ENCODE measurements at regions not wholly inside any gene's neighbourhood (a gene's known extent, or its start where the extent isn't known, plus 50 kb on each side); places are given as distances from the start of the nearest gene placed in this dataset.
A peak's percentile ranks its signal among the peaks of the same experiment; 100 is the strongest.

DNA sequence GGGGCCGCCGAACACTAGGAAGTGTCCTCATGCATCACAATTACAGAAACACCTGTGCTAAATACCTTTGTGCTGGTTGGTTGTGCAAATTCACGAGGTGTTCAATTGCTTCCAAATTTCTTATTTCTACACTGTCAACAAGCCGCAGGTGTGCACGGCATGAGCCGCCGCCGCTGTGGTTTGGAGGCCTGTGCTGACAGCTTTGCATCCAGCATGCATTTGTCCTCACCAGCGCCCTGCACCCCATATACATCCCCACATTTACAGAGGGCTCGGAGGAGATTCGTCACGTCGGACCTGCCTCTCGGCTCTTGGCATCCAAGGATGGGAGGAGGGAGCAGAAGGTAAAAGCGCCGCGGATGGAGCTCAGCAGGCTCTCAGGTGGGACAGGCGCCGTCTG, 305.3 kb upstream of the MKI67 start:
- DNase-seq, result no peak

GRCh38 chr10:128432011-128432410, 305.8 kb upstream of the MKI67 start:
- DNase-seq, result no peak

- DNase-seq, result no peak
Observed at GRCh38 chr10:128432423-128432822, 306.2 kb upstream of the MKI67 start.

- DNase-seq, result no peak
Observed at GRCh38 chr10:128435811-128436210, 309.6 kb upstream of the MKI67 start.

GRCh38 chr10:128437786-128438345, 311.6 kb upstream of the MKI67 start:
- DNase-seq, result no peak

DNA sequence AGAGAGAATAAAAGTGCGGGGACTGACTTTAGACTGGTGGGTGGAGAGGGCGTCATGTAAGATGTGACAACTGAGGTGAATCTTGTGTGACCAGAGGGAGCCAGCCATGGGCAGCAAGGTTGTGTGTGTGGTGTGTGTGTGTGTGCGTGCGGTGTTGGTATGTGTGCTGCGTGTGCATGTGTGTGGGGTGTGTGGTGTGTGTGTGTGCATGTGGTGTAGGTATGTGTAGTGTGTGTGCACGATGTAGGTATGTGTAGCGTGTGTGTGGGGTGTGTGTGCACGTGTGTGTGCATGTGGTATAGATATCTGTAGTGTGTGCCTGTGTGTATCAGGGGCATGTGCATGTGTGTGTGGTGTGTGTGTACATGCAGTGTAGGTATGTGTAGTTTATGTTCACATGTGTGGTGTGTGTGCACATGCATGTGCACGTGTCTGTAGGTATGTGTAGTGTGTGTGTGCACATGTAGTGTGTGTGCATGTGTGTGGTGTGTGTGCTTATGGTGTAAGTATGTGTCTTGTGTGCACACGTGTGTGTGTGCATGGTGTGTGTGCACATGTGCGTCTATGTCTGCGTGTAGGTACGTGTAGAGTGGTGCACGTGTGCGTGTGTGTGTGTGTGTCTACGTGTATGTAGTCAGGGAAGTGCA, 312.3 kb upstream of the MKI67 start:
- no peak for DNase-seq

DNA sequence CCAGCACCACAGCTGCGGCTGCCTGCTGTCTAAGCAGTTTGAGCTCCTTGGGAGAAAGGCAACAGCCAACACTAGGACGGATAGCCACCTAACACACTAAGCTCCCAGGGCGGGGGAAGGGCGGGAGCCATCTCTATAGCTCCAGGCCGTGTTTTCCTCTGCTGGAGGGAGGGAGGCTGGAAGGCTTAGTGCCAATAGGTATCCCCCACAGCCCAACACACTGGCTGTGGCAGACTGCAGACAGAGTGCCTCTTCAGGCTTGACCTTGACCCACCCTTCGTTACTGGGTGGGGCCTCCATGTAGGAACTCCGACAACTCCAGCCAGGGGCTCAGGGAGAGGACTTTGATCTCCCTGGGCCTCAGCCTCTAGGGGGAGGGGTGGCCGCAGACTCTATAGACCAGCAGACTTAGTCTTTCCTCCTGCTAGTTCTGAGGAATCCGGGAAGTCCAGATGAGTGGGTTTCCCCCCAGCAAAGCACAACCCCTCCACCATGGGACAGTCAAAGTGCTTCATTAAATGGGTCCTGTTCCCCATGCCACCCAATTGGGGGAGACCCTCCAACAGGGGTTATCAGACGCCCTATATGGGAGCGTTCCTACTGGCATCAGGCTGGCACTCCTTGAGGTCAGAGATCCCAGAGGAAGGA, 314.4 kb upstream of the MKI67 start:
- DNase-seq, result no peak

GRCh38 chr10:128443925-128444518, 317.8 kb upstream of the MKI67 start:
- DNase-seq, result no peak

GRCh38 chr10:128448796-128449195, 322.6 kb upstream of the MKI67 start:
- DNase-seq, result no peak

GRCh38 chr10:128451879-128452278, 325.7 kb upstream of the MKI67 start:
- DNase-seq, result no peak

DNA sequence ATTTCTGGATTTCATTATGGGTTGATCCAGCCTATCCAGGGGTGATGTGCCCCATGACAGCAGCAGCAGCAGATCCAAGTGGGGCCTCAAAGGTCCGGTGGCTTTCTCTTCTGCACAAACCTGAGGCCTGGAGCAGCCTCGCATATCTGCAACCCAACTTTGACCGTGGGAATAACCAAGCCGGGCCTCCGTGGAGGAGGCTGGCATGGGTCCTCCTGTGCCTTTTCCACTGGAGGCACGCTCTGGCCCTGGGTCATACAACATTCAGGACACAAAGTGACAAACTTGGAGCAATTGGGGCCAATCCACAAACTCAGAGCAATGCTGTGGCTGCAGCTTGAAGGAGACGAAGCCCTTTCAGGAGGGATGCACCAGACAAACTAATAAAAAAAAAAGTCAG, 330.0 kb upstream of the MKI67 start:
- no peak for DNase-seq

DNA sequence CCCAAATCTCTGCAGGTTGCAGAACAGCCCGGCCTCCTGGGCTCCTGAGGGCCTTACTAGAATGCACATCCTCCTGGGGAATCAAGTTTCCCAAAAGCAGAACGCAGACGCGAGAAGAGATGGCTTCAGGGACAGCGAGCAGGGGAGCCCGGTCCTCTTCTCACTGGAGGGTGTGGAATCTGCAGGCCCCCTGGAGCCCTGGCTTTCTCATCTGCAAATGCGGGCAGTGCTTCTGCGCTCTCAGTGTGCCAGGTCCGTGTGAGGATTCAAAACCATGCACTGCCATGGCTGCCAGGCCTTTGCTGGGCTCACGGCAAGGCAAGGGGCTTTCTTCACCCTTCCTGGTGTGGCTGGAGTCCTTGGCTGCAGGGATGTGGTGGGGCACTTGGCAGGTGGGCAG, 330.9 kb upstream of the MKI67 start:
- DNase-seq, result no peak

- no peak for DNase-seq
Observed at GRCh38 chr10:128461991-128462390, 335.8 kb upstream of the MKI67 start.

DNA sequence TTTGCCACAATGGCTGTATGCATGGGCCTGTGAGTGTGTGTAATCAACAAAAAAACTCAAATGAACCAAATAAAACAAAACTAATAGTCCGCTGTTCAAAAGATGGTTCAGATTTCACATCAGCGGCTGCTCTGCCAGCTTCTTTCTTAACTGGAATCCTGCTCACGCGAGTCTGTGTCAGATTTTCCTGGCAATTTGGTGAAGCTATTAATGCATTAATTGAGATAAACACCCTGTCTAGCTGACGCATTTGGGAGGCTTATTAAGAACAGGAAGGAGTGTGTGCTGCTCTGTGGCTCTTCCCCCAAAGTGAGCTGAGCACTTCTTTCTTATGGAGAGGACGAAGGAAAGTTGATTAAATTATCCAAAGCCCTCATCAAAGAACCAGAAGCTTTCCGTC, 336.6 kb upstream of the MKI67 start:
- no peak for DNase-seq

- peak; percentile 9 for DNase-seq
Observed at GRCh38 chr10:128463991-128464760, 338.0 kb upstream of the MKI67 start.

DNA sequence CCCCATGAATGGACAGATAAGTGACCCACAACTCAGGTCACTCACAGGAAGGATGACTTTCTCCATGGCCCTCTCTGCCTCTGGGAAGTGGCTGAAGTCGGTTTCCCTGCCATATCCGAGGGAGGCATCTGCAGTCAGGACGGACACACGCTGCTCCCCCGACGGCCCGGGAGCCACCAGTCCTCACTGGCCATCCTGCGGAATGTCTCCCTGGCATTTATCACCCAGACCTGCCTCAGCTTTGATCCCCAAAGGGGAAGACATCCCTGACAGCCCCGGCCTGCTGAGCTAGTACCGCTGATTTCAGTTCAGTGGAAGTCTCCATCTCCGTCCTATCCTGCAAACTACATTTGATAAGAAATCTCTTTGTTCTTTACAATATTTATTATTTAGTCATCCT, 339.5 kb upstream of the MKI67 start:
- no peak for DNase-seq

DNA sequence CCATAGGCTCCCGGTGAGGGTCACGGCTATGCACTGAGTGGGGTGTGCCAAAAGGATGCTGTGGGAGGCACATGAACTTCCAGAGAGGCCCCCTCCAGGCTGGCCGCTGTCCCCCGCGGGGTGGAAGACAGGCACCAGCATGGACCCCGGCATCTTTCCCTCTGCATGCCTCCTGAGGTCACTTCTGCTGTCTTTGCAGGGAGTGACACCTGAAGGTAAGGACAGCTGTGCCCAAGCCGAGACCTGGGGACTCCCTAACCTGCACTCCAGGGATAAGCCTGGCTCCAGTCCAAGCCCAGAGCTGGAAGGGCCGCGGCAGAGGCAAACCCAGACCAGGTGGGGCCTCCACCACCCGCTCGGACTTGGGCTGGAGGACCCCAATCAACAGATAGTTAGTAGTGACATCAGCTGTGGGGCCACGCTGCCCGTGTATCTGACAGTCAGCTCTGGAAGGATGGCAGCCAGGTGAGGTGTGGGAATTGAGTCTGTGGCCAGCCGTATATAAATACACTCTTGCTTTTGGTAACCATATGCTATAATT, 340.7 kb upstream of the MKI67 start:
- DNase-seq, result no peak

GRCh38 chr10:128468462-128468861, 342.2 kb upstream of the MKI67 start:
- DNase-seq, result no peak

DNA sequence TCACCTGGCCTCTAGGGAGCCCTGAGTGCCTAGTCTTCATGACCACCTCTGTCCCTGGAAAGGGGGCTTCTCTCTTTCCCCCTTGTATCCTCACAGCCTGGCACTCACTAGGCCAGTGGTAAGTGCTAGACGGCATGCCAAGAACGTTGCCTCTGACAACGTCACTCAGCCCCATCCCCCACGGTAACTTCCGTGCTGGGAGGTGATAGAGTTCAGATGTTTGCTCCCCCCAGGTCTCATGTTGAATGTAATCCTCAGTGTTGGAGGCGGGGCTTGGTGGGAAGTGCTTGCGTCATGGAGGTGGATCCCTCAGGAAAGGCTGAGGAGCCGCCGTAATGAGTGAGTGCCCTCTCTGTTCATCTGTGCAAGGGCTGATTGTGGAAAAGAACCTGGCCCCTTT, 343.3 kb upstream of the MKI67 start:
- DNase-seq, result no peak

DNA sequence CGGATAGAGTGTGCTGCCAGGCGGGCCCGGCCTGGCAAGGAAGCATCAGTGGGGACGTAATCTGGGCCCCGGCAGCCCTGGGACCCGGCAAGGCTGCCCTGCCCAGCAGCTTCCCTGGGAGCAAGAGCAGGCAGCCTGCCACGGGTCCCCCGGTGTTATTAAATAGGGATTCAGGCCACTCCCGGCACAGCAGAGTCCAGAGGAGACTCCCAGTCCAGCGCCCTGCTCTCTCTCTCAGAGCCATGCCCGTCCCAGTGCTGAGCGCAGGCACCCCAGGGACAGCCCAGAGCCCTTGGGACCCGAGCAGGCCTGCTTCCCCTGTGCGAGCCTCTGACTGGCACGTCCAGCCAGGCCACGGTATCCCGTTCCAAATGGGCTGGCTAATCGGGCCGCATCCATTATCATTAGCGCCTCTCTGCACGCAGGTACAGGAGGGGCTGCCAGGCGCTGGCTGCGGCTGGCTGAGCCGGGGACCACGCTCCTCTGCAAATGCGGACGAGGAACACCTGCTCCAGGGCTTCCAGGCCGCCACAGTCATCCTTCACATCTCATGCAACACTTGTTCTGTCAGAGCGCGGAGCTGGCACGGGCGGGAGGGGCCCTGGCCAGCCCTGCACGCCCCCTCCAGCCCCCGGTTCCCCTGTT, 344.2 kb upstream of the MKI67 start:
- no peak for DNase-seq

- DNase-seq, result no peak
Observed at GRCh38 chr10:128471151-128471550, 344.9 kb upstream of the MKI67 start.

DNA sequence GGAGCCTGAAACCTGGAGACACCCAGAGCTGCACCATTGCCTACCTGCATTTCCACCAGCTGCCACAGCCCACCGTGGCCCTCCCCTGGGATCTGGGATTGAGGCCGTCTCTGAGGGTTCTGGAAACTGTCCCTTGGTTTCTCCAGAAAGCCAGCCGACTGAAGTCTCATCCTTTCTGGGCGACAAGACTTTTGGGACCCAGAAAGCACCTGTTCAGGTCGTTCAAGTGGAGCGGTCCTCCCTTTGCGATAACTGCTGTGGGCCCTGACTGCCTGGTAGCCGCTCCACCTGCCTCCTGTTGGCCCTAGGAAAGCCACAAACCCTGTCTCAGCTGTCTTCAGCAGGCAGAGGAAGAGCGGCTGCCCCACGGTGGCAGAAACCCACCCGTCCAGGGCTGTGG, 346.0 kb upstream of the MKI67 start:
- no peak for DNase-seq

DNA sequence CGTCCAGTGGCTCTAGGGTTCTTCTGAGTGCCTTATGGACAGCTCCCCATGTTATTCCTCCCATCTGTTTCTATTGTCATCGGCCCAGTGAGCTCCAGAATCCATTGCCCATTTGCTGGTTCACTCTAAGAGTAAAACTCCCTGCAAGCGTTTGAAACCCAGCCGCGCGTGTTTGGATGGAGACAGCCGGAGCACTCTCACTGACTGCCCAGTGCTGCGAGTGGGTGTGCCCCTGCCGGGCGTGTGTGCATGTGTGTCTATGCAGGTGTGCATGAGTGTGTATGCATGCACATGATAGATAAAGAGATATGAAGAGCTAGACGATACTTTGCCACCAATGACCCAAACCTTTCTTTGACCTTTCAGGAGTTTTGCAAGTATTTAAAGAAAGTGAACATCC, 347.2 kb upstream of the MKI67 start:
- no peak for DNase-seq
